HG03342 (cell line): ENCODE measurements at regions not wholly inside any gene's neighbourhood (a gene's known extent, or its start where the extent isn't known, plus 50 kb on each side); places are given as distances from the start of the nearest gene placed in this dataset.

Experiments
- ATAC-seq: cut with Tn5 transposase; IDR thresholded peaks from one replicate; pipeline ENCODE4 v1.9.1; 2021; ENCODE audit warnings: mild to moderate bottlenecking, moderate library complexity; ENCODE audit not compliant: unreplicated experiment

DNA sequence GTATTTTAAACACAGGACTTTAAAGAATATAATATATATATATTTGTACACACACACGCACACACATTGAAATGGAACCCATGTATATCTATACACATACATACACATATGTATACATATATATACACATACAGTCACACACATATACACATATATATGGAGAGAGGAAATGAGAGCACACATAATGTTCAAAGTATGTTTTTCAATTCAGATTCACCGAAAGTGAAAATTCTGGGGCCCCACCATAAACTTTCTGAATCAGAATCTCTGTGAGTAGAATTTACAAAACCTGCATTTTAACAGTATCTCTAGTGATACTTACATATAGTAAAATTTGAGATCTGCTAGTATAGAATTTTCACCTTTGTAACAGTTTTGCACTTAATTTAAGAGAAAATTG, 60.4 kb upstream of the OBI1 start:
- no peak for ATAC-seq

DNA sequence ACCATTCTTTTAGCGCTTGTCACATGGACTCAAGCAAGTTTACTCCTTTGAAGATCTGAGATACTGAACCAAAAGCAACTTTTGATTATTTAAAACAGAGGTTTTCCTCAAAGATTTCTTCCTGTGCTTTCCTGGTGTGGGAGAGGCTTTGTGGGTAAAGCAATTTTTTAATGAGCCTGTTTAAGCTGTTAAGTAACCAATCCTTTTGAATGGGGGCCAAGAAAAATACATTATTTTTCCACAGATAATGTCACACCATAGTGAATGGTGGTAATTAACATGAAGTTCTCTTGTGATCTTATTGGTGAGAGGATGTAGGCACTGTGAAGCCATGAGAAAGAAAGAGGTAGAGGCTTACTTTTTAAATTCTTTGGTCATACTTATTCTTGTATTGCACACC, 55.8 kb upstream of the OBI1 start:
- ATAC-seq, result no peak

DNA sequence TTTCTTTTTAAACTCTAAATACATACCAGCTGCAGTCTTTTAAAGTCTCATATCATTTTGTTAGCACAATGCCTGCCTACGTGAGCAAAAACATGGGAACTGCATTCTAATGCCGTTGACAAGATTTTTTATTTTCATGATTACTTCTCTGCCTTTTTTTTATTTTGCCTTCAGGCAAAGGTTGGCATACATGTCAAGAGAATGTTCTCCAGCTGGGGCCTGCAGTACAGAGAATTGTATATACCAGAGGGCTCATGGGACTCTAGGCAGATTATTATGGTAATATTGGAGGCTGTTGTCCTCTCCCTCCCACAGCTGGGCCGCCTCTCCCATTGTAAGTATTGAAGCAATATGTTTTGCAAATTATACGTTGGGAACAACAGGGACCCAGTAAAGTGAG, 53.9 kb upstream of the OBI1 start:
- no peak for ATAC-seq

DNA sequence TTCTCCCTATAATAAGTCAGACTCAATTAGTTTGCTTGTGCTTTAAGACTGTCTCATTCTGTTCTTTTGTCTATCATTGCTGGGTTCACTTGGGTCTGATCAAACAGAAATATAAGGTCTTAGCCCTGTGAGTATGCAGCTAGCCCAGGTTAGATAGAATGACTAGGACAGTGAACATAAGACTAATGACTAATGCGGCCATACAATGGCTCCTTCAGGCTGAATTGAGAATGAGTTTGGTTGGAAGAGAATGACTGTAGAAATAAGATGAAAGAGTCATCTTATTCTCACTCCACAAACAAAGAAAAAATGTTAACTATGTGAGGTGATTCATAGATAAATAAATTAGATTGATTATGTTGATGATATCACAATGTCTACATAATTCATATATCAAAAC, 50.1 kb upstream of the OBI1 start:
- ATAC-seq, result no peak
